HG03521 (cell line): ENCODE measurements at regions not wholly inside any gene's neighbourhood (a gene's known extent, or its start where the extent isn't known, plus 50 kb on each side); places are given as distances from the start of the nearest gene placed in this dataset.

Source experiments
- ATAC-seq: cut with Tn5 transposase; IDR thresholded peaks from one replicate; pipeline ENCODE4 v1.9.1; 2021; ENCODE audit warnings: mild to moderate bottlenecking, moderate library complexity; ENCODE audit not compliant: unreplicated experiment

GRCh38 chr9:36728651-36729520 is 156.2 kb downstream of the MELK start:
- ATAC-seq = no peak

GRCh38 chr9:36729906-36730305 is 157.2 kb downstream of the MELK start:
- ATAC-seq = no peak

GRCh38 chr9:36730414-36730813 is 157.7 kb downstream of the MELK start:
- no peak for ATAC-seq

GRCh38 chr9:36731068-36731956 is 158.6 kb downstream of the MELK start:
- ATAC-seq = no peak

- ATAC-seq = no peak
These were observed 162.0 kb downstream of the MELK start for GRCh38 chr9:36734737-36735136.

- ATAC-seq = no peak
These were observed 164.0 kb downstream of the MELK start for GRCh38 chr9:36736648-36737047.

- no peak for ATAC-seq
These were observed 165.8 kb downstream of the MELK start for GRCh38 chr9:36738318-36738976.

GRCh38 chr9:36739373-36740116 is 166.8 kb downstream of the MELK start:
- no peak for ATAC-seq

GRCh38 chr9:36742264-36742663 is 169.6 kb downstream of the MELK start:
- no peak for ATAC-seq

GRCh38 chr9:36744678-36745077 is 172.0 kb downstream of the MELK start:
- ATAC-seq = no peak

- no peak for ATAC-seq
These were observed 173.3 kb downstream of the MELK start for GRCh38 chr9:36745977-36746376.

- ATAC-seq = no peak
These were observed 173.7 kb downstream of the MELK start for GRCh38 chr9:36746415-36746814.

- ATAC-seq = no peak
These were observed 175.7 kb downstream of the MELK start for GRCh38 chr9:36748322-36748899.

GRCh38 chr9:36749461-36749860 is 176.8 kb downstream of the MELK start:
- ATAC-seq = no peak

- no peak for ATAC-seq
These were observed 177.9 kb downstream of the MELK start for GRCh38 chr9:36750630-36751029.

GRCh38 chr9:36755019-36755418 is 182.3 kb downstream of the MELK start:
- ATAC-seq = no peak

- ATAC-seq = no peak
These were observed 186.4 kb downstream of the MELK start for GRCh38 chr9:36759141-36759540.

GRCh38 chr9:36759976-36760375 is 187.3 kb downstream of the MELK start:
- ATAC-seq = no peak

GRCh38 chr9:36760667-36761420 is 188.1 kb downstream of the MELK start:
- ATAC-seq = no peak

- ATAC-seq = no peak
These were observed 190.3 kb downstream of the MELK start for GRCh38 chr9:36762958-36763357.
